ENCODE measurements at regions not wholly inside any gene's neighbourhood (a gene's known extent, or its start where the extent isn't known, plus 50 kb on each side); places are given as distances from the start of the nearest gene placed in this dataset.

GRCh38 chr17:31677036-31677435, 182.0 kb downstream of the COPRS start:
- TF ChIP-seq, protein P1, sequence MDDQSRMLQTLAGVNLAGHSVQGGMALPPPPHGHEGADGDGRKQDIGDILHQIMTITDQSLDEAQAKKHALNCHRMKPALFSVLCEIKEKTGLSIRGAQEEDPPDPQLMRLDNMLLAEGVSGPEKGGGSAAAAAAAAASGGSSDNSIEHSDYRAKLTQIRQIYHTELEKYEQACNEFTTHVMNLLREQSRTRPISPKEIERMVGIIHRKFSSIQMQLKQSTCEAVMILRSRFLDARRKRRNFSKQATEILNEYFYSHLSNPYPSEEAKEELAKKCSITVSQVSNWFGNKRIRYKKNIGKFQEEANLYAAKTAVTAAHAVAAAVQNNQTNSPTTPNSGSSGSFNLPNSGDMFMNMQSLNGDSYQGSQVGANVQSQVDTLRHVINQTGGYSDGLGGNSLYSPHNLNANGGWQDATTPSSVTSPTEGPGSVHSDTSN (CRISPR knock-in tag; IDR thresholded peaks at IDR 0.05) = no peak
- TF ChIP-seq, protein P2, sequence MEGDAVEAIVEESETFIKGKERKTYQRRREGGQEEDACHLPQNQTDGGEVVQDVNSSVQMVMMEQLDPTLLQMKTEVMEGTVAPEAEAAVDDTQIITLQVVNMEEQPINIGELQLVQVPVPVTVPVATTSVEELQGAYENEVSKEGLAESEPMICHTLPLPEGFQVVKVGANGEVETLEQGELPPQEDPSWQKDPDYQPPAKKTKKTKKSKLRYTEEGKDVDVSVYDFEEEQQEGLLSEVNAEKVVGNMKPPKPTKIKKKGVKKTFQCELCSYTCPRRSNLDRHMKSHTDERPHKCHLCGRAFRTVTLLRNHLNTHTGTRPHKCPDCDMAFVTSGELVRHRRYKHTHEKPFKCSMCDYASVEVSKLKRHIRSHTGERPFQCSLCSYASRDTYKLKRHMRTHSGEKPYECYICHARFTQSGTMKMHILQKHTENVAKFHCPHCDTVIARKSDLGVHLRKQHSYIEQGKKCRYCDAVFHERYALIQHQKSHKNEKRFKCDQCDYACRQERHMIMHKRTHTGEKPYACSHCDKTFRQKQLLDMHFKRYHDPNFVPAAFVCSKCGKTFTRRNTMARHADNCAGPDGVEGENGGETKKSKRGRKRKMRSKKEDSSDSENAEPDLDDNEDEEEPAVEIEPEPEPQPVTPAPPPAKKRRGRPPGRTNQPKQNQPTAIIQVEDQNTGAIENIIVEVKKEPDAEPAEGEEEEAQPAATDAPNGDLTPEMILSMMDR (tag by site-specific recombination; IDR thresholded peaks at IDR 0.05) = no peak
- TF ChIP-seq ZNF274 (IDR thresholded peaks at IDR 0.05; ENCODE audit: low read length) = no peak
- no peak for TF ChIP-seq ZNF274 (tag by site-specific recombination; IDR thresholded peaks at IDR 0.05; ENCODE audit: borderline replicate concordance)
- TF ChIP-seq, protein P3, sequence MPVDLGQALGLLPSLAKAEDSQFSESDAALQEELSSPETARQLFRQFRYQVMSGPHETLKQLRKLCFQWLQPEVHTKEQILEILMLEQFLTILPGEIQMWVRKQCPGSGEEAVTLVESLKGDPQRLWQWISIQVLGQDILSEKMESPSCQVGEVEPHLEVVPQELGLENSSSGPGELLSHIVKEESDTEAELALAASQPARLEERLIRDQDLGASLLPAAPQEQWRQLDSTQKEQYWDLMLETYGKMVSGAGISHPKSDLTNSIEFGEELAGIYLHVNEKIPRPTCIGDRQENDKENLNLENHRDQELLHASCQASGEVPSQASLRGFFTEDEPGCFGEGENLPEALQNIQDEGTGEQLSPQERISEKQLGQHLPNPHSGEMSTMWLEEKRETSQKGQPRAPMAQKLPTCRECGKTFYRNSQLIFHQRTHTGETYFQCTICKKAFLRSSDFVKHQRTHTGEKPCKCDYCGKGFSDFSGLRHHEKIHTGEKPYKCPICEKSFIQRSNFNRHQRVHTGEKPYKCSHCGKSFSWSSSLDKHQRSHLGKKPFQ (tag by site-specific recombination; IDR thresholded peaks at IDR 0.05) = no peak

All from HEK293 (cell line).